Stimulated activated CD8-positive, alpha-beta memory T cell treated with anti-CD3 and anti-CD28 coated beads, Interleukin-12 subunit alpha, Interleukin-12 subunit beta, amount 100 ng/mL, for 24 hours (primary cell): ENCODE measurements at regions not wholly inside any gene's neighbourhood (a gene's known extent, or its start where the extent isn't known, plus 50 kb on each side); places are given as distances from the start of the nearest gene placed in this dataset.

Experiments
- DNase-seq: peaks from one replicate; pipeline ENCODE4 v3.0.0-alpha.2; 2020; ENCODE audit errors: extremely low read depth

GRCh38 chr4:153988492-153989363 lies 199.8 kb upstream of the SFRP2 start:
- no peak for DNase-seq

- DNase-seq, result no peak
These were observed 198.4 kb upstream of the SFRP2 start for GRCh38 chr4:153987291-153987690.

GRCh38 chr4:153976954-153977353 lies 188.1 kb upstream of the SFRP2 start:
- DNase-seq, result no peak

GRCh38 chr4:153974452-153974851 lies 185.6 kb upstream of the SFRP2 start:
- no peak for DNase-seq

DNA sequence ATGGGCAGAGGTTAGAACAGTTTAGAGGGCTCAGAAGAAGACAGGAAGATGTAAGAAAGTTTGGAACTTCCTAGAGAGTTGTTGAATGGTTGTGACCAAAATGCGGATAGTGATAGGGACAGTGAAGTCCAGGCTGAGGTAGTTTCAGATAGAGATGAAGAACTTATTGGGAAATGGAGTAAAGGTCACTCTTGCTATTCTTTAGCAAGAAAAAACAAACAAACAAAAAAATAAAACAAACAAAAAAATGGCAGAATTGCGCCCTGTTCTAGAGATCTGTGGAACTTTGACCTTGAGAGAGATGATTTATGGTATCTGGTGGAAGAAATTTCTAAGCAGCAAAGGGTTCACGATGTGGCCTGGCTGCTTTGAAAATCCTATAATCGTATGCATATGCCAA lies 185.1 kb upstream of the SFRP2 start:
- DNase-seq, result no peak

DNA sequence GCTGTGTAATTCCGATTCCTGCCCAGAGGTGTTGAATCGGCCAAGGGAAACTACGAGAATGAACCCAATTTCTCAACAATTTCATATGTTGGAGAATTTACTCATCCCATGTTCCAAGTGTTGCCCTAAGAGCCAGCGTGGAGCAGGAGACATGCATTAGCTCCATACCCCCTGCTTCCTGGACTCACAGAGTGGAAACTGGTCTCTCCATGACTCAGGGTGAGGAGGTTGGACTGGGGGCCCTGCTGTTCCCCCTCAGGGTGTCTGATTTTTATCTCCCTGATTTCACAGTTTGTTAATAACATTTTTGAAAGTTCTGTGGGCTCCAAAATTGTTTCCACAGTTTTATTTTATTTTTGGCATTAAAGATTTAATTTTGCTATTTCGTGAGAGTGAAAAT lies 183.0 kb upstream of the SFRP2 start:
- no peak for DNase-seq

GRCh38 chr4:153970169-153970568 lies 181.3 kb upstream of the SFRP2 start:
- DNase-seq, result no peak

DNA sequence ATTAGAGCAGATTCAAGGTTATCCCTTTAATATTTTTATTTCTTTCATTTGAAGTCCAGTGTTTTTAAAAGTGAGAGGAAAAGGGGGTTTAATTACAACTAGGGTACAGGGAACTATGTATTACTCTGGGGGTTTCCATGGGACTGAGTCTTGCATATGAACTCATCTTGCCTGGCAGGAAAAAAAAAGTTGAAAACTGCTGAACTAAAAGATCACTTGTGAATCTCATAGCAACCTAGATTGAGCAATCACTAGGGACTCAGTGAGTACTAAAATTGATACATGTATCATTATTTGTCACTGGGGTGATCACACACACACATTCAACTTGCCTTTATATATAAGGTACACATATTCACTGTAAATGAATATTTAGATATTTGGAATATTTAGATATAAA lies 180.7 kb upstream of the SFRP2 start:
- no peak for DNase-seq

DNA sequence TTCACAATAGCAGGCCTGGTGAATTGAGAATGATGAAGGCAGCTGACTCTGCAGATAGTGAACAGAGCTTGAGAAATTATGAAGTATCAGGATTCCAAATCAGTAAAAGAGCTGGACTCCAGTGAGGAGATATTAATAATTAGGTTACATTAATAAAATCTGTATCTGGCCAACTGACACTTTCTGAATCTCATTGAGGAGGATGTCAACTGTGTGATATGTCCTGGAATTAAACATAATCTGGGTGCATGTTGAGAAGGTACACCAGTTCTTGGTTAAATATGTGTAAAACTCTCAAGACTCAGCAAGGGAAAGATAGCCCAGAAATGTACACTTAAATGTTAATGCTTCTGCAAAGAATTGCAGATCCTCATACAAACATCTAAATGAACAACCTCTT lies 177.8 kb upstream of the SFRP2 start:
- no peak for DNase-seq

- DNase-seq, result no peak
These were observed 174.3 kb upstream of the SFRP2 start for GRCh38 chr4:153963216-153963615.

GRCh38 chr4:153962311-153963039 lies 173.6 kb upstream of the SFRP2 start:
- no peak for DNase-seq

DNA sequence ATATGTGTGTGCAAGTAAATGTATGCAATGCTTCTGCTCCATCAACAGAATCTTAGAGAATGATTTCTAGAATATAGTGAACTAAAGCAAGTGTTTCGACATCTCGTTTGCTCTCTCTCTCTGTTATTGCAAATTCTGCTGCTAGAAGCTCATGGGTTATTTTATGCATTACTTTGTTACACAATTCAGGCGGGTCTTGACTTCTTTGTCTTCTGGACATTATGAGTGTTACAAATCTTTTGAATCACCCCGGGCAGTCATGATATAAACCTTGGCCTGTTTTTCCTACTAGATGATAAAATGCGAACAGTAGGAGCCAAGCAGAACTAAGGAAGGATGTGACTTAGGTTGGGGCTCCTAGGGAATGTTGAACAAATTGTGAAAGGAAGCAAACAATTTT lies 166.4 kb upstream of the SFRP2 start:
- DNase-seq, result no peak

- DNase-seq, result no peak
These were observed 165.8 kb upstream of the SFRP2 start for GRCh38 chr4:153954654-153955053.

- DNase-seq, result no peak
These were observed 161.5 kb upstream of the SFRP2 start for GRCh38 chr4:153950100-153950979.

DNA sequence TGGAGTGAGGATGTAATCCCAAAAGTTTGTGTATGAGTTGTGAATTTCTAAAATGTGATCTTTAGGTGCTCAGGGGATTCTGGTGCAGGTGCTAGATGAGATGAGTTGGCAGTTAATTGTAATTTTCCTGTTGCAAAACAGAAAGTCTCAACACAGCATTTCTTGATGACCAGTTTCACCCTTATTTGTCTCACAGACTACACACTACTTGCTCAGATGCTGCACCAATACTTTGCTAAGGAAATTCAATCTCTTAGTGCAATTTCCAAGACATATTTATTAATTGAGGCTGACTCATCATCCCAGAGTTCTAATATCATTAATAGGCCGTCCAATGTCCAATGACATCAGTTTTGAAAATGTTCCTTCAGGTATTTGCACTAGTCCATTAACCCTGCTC lies 159.2 kb upstream of the SFRP2 start:
- no peak for DNase-seq

- no peak for DNase-seq
These were observed 158.2 kb upstream of the SFRP2 start for GRCh38 chr4:153947124-153947523.

DNA sequence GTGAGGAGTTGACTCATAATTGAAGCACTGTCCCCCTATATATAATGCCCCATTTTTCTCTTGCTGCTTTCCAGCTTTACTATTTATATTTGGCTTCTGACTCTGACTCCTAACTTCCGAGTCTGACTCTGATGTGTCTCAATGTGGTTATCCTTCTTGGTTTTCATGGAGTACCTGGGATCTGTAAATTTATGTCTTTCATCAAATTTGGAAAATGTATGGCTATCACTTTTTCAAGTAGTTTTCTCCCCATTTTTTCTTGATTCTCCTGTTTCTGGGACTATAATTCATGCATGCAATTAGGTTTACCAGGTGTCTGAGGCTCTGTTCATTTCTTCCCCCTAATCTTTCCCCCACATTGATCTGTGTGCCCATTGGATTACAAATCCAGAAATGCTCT lies 156.8 kb upstream of the SFRP2 start:
- no peak for DNase-seq

DNA sequence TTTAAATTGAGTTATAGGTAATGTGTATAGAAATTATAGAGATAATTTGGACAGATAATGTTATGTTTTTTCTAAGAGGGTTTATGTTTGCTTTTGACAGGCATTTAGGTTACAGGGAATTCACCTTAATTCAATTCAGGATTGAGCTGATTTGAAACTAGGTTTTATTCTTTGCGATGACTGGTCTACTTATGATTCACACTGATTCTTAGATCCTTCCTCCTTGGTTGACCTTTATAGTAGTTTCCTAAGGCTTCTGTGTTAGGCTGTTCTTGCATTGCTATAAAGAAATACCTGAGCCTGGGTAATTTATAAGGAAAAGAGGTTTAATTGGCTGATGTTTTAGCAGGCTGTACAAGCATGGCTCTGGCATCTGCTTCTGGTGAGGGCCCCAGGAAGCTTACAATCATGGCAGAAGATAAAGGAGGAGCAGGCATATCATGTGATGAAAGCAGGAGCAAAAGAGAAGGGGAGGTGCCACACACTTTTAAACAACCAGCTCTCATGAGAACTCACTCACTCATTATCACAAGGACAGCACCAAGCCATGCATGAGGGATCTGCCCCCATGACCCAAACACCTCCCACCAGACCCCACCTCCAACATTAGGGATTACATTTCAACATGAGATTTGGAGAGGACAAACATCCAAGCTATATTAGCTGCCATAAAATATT lies 155.0 kb upstream of the SFRP2 start:
- DNase-seq, result no peak

GRCh38 chr4:153940916-153941315 lies 152.0 kb upstream of the SFRP2 start:
- DNase-seq, result no peak

DNA sequence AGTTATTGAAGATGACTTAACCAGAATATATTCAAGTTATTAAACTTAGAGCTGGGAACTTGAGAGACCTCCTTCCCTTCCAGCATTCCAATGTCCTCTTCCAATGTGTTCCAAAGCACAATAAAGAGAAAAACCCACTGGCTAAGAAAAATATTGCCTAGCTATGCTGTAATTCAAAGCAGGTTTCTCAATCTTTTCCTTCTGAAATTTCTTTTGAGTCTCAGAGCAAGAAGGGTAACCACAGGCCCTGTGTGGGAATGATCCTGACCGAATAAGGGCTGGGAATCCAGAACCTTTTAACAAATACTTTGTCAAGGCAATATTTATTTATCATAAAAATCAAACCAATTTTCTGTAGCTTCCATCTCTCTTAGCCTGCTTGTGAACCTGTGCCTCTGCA lies 150.7 kb upstream of the SFRP2 start:
- no peak for DNase-seq

DNA sequence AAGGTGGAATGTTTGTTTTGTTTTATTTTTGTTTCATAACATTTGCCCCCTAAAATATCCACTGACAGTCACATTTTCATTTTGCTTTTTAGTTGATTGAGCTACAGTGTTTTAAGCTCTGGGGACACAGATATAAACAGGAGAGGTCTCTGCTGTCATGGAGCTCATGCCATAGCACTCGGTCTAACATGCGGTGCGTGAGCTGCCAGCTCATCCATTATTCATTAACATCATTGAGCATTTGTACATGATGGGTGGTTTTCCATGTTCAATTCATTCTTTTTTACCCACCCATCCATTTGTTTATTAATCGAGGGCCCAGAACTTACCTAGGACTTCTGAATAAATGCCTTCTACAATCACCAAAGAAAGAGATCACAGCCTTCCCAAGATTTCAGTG lies 150.1 kb upstream of the SFRP2 start:
- no peak for DNase-seq

- DNase-seq, result no peak
These were observed 148.4 kb upstream of the SFRP2 start for GRCh38 chr4:153937289-153937688.
